WERI-Rb-1 (cell line): ENCODE measurements at regions not wholly inside any gene's neighbourhood (a gene's known extent, or its start where the extent isn't known, plus 50 kb on each side); places are given as distances from the start of the nearest gene placed in this dataset.

Experiments used
- DNase-seq: peaks from one replicate; pipeline ENCODE4 v3.0.0-alpha.2; 2020
- H3K27ac ChIP-seq: fragments of 250-450 bp; sonication (Bioruptor Pico); 2 replicates; pipeline ENCODE4 v1.5.1; 2020; ENCODE audit warnings: mild to moderate bottlenecking, moderate library complexity
- H3K27me3 ChIP-seq: fragments of 250-450 bp; sonication (Bioruptor Pico); 2 replicates; pipeline ENCODE4 v1.5.1; 2021; ENCODE audit warnings: mild to moderate bottlenecking, low read depth, moderate library complexity; ENCODE audit not compliant: insufficient read depth, severe bottlenecking
- H3K36me3 ChIP-seq: fragments of 250-450 bp; sonication (Bioruptor Pico); 2 replicates; pipeline ENCODE4 v1.5.1; 2020; ENCODE audit warnings: mild to moderate bottlenecking, moderate library complexity
- H3K4me3 ChIP-seq: 2 replicates; pipeline ENCODE4 v1.5.1; 2011; ENCODE audit warnings: low read depth, mild to moderate bottlenecking, control low read depth, low read length
- H3K9me3 ChIP-seq: fragments of 250-450 bp; sonication (Bioruptor Pico); 2 replicates; pipeline ENCODE4 v1.5.1; 2021; ENCODE audit warnings: mild to moderate bottlenecking, moderate library complexity; ENCODE audit not compliant: severe bottlenecking
- TF ChIP-seq, protein P1 (sequence below): IDR thresholded peaks from 2 replicates; pipeline ENCODE4 v1.5.1; 2011; ENCODE audit warnings: low read depth, mild to moderate bottlenecking, control low read depth, inconsistent platforms, low read length

GRCh38 chr4:10944321-10944720 lies 259.8 kb upstream of the CLNK start:
- DNase-seq: no peak
- peaks cover 9% of the 10 kb centered on the region for H3K9me3 ChIP-seq
- H3K4me3 ChIP-seq: no peak overlapping the region
- H3K27me3 ChIP-seq: no peaks in the 10 kb centered on the region
- TF ChIP-seq, protein P1, sequence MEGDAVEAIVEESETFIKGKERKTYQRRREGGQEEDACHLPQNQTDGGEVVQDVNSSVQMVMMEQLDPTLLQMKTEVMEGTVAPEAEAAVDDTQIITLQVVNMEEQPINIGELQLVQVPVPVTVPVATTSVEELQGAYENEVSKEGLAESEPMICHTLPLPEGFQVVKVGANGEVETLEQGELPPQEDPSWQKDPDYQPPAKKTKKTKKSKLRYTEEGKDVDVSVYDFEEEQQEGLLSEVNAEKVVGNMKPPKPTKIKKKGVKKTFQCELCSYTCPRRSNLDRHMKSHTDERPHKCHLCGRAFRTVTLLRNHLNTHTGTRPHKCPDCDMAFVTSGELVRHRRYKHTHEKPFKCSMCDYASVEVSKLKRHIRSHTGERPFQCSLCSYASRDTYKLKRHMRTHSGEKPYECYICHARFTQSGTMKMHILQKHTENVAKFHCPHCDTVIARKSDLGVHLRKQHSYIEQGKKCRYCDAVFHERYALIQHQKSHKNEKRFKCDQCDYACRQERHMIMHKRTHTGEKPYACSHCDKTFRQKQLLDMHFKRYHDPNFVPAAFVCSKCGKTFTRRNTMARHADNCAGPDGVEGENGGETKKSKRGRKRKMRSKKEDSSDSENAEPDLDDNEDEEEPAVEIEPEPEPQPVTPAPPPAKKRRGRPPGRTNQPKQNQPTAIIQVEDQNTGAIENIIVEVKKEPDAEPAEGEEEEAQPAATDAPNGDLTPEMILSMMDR: no peak
- no peak overlapping the region for H3K27ac ChIP-seq
- no peaks in the 10 kb centered on the region for H3K36me3 ChIP-seq

GRCh38 chr4:10942156-10942555 lies 257.6 kb upstream of the CLNK start:
- no peak overlapping the region for H3K27ac ChIP-seq
- TF ChIP-seq, protein P1: no peak
- peaks cover 9% of the 10 kb centered on the region for H3K9me3 ChIP-seq
- no peaks in the 10 kb centered on the region for H3K27me3 ChIP-seq
- DNase-seq: no peak
- H3K4me3 ChIP-seq: no peak overlapping the region
- H3K36me3 ChIP-seq: no peaks in the 10 kb centered on the region

- no peak overlapping the region for H3K27ac ChIP-seq
- TF ChIP-seq, protein P1: no peak
- no peaks in the 10 kb centered on the region for H3K9me3 ChIP-seq
- DNase-seq: no peak
- H3K27me3 ChIP-seq: no peaks in the 10 kb centered on the region
- no peak overlapping the region for H3K4me3 ChIP-seq
- H3K36me3 ChIP-seq: no peaks in the 10 kb centered on the region
These were observed 245.2 kb upstream of the CLNK start for GRCh38 chr4:10929818-10930217.

GRCh38 chr4:10925996-10926395 lies 241.4 kb upstream of the CLNK start:
- Histone ChIP-seq H3K27me3 (no peaks in the 10 kb centered on the region), H3K9me3 (no peaks in the 10 kb centered on the region), H3K36me3 (no peaks in the 10 kb centered on the region), H3K4me3 (no peak overlapping the region), H3K27ac (no peak overlapping the region)
- TF ChIP-seq, protein P1: no peak
- DNase-seq: no peak

DNA sequence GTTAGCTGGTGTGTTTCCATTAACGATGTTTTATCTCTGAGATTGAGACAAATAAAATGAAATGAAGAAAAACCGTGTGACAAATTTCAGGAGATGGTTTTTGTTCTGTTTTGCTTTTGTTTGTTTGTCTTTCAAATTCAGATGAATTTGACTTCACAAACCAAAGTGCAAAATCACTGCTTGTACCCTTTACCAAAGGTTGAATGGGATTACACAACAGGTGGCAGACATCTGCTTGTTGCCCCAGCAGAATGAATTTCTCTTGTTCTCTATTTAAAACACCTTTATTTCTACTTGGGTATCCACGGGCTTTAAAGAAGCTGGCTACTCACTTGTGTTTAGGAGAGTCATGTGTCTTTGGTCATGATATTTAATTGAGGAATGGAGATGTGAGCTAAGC lies 239.7 kb upstream of the CLNK start:
- H3K27me3 ChIP-seq: no peaks in the 10 kb centered on the region
- TF ChIP-seq, protein P1: no peak
- no peak for DNase-seq
- no peaks in the 10 kb centered on the region for H3K9me3 ChIP-seq
- no peaks in the 10 kb centered on the region for H3K36me3 ChIP-seq
- no peak overlapping the region for H3K27ac ChIP-seq
- no peak overlapping the region for H3K4me3 ChIP-seq

DNA sequence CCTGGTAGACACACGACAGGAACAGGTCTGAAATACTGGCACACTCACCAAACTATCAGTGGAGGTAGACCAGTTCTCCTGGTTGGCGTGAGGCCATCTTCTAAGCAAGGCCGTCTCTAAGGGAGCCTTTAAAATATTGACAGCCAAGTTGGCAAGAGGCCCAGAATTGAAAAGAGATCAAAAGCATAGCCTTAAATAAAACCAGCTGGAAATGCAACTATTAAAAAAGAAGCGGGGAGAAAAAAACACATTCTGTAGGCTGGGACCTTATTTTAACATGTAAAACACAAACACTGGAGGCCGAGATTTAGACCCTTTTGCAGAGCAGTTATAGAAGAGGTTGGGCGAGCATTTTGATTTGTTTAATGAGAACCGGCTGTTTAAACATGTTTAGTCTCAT lies 233.0 kb upstream of the CLNK start:
- H3K27me3 ChIP-seq: no peaks in the 10 kb centered on the region
- no peaks in the 10 kb centered on the region for H3K36me3 ChIP-seq
- TF ChIP-seq, protein P1: no peak
- H3K27ac ChIP-seq: no peak overlapping the region
- DNase-seq: no peak
- H3K9me3 ChIP-seq: no peaks in the 10 kb centered on the region
- H3K4me3 ChIP-seq: no peak overlapping the region
